ENCODE measurements at regions not wholly inside any gene's neighbourhood (a gene's known extent, or its start where the extent isn't known, plus 50 kb on each side); places are given as distances from the start of the nearest gene placed in this dataset.

DNA sequence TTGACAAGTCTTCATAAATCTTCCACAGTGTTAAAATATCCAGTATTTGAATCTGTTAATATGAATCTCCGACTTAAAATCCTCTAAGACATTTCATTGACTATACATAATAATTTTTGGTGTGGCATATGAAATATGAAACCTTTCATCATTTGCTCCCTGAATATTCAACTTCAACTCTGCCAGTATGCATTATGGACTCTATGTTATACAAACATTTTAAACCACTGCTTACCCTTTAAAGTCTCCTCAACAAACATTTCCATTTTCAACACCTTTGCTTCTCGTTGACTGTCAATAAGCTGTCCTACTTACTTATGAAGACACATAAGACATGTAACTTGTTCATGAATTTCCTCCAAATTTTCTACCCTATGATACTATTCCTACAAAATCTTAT is 579.4 kb upstream of the SLITRK6 start:
- Histone ChIP-seq H3K36me3 (no peaks in the 10 kb centered on the region), H3K4me3 (no peak overlapping the region), H3K4me1 (replicated peaks) (no peaks in the 10 kb centered on the region), H3K9me3 (no peaks in the 10 kb centered on the region), H3K27me3 (replicated peaks; ENCODE audit: insufficient read depth) (no peaks in the 10 kb centered on the region), H3K27ac (no peak overlapping the region)
- no peak for DNase-seq (ENCODE audit: low spot score)
- TF ChIP-seq POLR2AphosphoS5 (IDR thresholded peaks at IDR 0.05) (no peak), POLR2A (IDR thresholded peaks at IDR 0.05) (no peak)
- TF ChIP-seq, protein P1, sequence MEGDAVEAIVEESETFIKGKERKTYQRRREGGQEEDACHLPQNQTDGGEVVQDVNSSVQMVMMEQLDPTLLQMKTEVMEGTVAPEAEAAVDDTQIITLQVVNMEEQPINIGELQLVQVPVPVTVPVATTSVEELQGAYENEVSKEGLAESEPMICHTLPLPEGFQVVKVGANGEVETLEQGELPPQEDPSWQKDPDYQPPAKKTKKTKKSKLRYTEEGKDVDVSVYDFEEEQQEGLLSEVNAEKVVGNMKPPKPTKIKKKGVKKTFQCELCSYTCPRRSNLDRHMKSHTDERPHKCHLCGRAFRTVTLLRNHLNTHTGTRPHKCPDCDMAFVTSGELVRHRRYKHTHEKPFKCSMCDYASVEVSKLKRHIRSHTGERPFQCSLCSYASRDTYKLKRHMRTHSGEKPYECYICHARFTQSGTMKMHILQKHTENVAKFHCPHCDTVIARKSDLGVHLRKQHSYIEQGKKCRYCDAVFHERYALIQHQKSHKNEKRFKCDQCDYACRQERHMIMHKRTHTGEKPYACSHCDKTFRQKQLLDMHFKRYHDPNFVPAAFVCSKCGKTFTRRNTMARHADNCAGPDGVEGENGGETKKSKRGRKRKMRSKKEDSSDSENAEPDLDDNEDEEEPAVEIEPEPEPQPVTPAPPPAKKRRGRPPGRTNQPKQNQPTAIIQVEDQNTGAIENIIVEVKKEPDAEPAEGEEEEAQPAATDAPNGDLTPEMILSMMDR (IDR thresholded peaks at IDR 0.05) = no peak
- intact Hi-C loops (cut with DNase I) = no loop called here
- WGBS = 56% methylated on average over 2 of the region's 2 CpGs

DNA sequence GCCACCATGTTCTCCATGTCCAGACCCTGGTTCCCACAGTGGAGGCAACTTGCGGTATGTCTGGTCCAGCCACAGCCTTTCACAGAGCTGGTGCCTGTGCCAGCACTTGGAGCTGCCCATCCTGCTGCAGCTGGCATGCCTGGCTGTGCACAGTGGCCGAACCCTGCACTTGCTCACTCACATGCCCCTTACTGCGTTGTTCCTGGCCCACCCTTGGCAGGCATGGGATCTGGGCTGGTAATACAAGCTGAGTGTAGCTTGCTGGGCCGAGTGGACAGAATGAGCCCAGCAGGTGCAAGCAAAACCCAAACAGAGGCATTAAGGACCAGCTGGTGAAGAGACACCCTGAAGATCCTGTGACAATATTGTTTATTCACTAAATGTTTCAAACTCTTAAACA is 583.9 kb upstream of the SLITRK6 start:
- WGBS = 67% methylated on average over 4 of the region's 4 CpGs
- intact Hi-C loops (cut with DNase I) = no loop called here
- H3K4me1 ChIP-seq (replicated peaks) = no peaks in the 10 kb centered on the region

DNA sequence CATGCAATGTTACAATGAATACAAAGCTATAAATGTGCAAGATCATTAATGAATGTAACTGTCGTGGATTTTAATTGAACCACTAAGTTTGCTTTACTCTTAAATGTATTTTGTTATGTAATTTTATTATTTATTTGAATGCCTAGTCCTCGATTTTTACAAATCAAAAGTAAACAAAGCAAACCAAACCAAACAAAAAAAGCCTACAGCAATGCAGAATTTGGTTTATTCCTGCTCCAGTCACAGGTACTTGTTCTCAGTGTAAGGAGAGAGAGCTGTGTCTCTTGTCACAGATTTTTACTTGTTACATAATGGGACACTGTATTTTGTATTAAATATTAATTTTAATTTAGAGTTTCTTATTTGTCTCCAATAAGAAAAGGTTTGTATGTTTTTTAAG is 584.3 kb upstream of the SLITRK6 start:
- Histone ChIP-seq H3K9me3 (no peaks in the 10 kb centered on the region), H3K27ac (no peak overlapping the region), H3K36me3 (no peaks in the 10 kb centered on the region), H3K27me3 (replicated peaks; ENCODE audit: insufficient read depth) (no peaks in the 10 kb centered on the region), H3K4me3 (no peak overlapping the region), H3K4me1 (replicated peaks) (no peaks in the 10 kb centered on the region)
- 28% methylated on average over 2 of the region's 2 CpGs for WGBS
- TF ChIP-seq POLR2A (IDR thresholded peaks at IDR 0.05) = no peak
- no peak for TF ChIP-seq POLR2AphosphoS5 (IDR thresholded peaks at IDR 0.05)
- TF ChIP-seq, protein P1 (IDR thresholded peaks at IDR 0.05) = no peak
- intact Hi-C loops (cut with DNase I) = no loop called here
- DNase-seq (ENCODE audit: low spot score) = no peak

More for the DNA sequence above, 583.9 kb upstream of the SLITRK6 start:
- H3K4me3 ChIP-seq = no peak overlapping the region
- no peaks in the 10 kb centered on the region for H3K36me3 ChIP-seq
- TF ChIP-seq POLR2AphosphoS5 (IDR thresholded peaks at IDR 0.05) (no peak), POLR2A (IDR thresholded peaks at IDR 0.05) (no peak)
- TF ChIP-seq, protein P1 (IDR thresholded peaks at IDR 0.05) = no peak
- H3K27me3 ChIP-seq (replicated peaks; ENCODE audit: insufficient read depth) = no peaks in the 10 kb centered on the region
- H3K9me3 ChIP-seq = no peaks in the 10 kb centered on the region
- no peak for DNase-seq (ENCODE audit: low spot score)
- H3K27ac ChIP-seq = no peak overlapping the region

DNA sequence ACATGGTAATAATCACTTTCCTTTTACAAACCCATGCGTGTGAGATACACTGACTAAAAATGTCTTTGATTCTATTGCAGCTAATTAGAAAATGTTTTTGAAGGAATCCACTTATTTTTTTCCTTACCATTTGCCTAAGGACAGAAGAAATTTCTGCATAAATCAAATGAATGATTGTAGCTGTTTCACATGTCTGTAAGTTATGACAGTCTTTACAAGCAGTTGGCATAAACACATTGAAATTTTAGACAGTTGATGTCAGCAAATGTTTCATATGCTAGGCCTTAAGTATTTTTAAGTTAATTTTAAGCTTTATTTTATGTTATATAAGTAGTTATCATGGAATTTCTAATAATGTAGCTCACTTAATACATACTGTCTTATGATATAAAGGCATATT is 598.4 kb upstream of the SLITRK6 start:
- DNase-seq (ENCODE audit: low spot score) = no peak
- Histone ChIP-seq H3K36me3 (no peaks in the 10 kb centered on the region), H3K4me3 (no peak overlapping the region), H3K27ac (no peak overlapping the region), H3K9me3 (no peaks in the 10 kb centered on the region), H3K4me1 (replicated peaks) (no peaks in the 10 kb centered on the region), H3K27me3 (replicated peaks; ENCODE audit: insufficient read depth) (peaks cover 2% of the 10 kb centered on the region)
- WGBS = 98% methylated on average over 1 of the region's 1 CpG
- intact Hi-C loops (cut with DNase I) = no loop called here
- TF ChIP-seq POLR2A (IDR thresholded peaks at IDR 0.05) = no peak
- TF ChIP-seq, protein P1 (IDR thresholded peaks at IDR 0.05) = no peak
- TF ChIP-seq POLR2AphosphoS5 (IDR thresholded peaks at IDR 0.05) = no peak

DNA sequence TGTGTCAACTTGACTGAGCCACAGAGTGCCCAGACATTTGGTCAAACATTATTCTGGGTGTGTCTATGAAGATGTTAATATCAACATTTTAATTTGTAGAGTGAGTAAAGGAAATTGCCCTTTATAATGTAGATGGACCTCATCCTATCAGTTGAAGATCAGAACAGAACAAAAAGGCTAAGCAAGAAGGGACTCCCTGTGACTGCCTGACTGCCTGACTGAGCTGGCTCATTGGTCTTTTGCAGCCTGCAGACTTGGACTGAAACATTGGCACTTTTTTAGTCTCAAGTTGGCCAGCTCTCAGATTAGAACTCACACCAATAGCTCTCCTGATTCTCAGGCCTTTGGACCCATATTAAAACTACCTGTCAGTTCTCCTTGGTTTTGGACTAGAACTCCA is 600.4 kb upstream of the SLITRK6 start:
- H3K9me3 ChIP-seq = no peaks in the 10 kb centered on the region
- H3K36me3 ChIP-seq = no peaks in the 10 kb centered on the region
- DNase-seq (ENCODE audit: low spot score) = no peak
- peaks cover 2% of the 10 kb centered on the region for H3K27me3 ChIP-seq (replicated peaks; ENCODE audit: insufficient read depth)
- H3K27ac ChIP-seq = no peak overlapping the region
- intact Hi-C loops (cut with DNase I) = no loop called here
- no peak for TF ChIP-seq POLR2AphosphoS5 (IDR thresholded peaks at IDR 0.05)
- TF ChIP-seq, protein P1 (IDR thresholded peaks at IDR 0.05) = no peak
- no peak for TF ChIP-seq POLR2A (IDR thresholded peaks at IDR 0.05)
- no peak overlapping the region for H3K4me3 ChIP-seq
- H3K4me1 ChIP-seq (replicated peaks) = no peaks in the 10 kb centered on the region
